ENCODE measurements at regions not wholly inside any gene's neighbourhood (a gene's known extent, or its start where the extent isn't known, plus 50 kb on each side); places are given as distances from the start of the nearest gene placed in this dataset.

DNA sequence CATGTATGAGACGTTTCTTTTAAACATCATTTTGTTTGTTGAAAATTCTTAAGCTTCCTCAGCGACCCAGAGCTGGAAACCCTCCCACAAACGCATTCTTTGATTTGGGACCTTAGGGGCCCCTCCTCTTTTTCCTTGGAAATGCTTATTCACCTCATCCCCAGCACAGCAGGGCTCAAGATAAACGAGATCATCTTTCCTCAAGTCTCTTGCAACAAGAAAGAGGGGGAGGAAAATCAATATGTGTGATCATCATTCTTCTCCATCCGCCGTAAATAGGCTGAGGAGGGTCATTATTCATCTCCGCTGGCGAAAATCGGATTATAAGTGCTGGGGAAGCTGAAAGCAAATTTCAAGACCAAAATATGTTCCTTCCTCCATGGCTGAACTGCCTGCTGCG lies 1415.2 kb downstream of the AACS start:
- Histone ChIP-seq H3K4me3 (no peak overlapping the region), H3K27ac (no peak overlapping the region)

DNA sequence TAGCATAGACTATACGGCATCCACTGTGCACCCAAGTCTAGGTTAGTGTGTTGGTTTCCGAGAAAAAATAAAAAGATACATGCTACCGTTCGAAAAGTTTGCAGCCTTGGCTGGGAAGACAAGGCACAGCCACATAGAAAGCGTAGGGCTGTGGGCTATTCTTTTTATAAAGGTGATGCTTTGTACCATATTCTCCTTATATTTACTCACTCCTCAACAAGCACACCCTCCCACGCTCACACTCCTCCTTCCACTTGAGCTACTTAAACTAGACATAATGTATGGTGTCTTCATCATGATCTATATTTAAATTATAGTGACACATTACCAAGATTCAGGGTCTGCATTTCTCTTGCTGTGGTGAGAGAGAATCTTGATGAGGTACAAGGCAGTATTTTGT lies 1416.5 kb downstream of the AACS start:
- no peak overlapping the region for H3K27ac ChIP-seq
- H3K4me3 ChIP-seq, result no peak overlapping the region

DNA sequence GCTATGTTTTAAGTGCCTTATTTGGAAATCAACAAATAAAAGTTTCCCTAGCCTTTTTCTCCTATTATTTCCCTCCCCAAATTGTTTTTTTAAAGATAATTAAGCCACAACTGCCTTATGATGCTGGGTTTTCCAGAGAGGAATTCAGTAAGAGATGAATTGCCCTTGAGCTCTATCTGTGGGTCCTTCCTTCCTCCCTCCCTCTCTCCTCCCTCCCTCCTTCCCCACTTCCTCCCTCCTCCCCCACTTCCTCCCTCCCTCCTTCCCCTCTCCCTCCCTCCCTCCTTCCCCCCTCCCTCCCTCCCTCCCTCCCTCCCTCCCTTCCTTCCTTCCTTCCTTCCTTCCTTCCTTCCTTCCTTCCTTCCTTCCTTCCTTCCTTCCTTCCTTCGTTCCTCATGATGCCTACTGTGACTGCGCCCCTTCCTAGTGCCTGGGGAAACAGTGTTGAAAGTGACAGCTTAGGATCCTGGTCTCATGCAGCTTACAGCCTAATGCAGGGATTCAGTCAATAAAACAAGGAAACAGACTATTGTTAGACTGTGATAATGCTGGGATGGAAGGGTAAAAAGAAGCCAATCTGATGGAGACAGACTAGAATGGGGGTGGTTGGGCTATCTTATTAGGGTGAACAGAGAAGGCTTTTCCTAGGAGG lies 1417.1 kb downstream of the AACS start:
- Histone ChIP-seq H3K4me3 (no peak overlapping the region), H3K27ac (peak overlapping the region in 3 of 21 experiments; percentile 28 to 71 (median 44))

DNA sequence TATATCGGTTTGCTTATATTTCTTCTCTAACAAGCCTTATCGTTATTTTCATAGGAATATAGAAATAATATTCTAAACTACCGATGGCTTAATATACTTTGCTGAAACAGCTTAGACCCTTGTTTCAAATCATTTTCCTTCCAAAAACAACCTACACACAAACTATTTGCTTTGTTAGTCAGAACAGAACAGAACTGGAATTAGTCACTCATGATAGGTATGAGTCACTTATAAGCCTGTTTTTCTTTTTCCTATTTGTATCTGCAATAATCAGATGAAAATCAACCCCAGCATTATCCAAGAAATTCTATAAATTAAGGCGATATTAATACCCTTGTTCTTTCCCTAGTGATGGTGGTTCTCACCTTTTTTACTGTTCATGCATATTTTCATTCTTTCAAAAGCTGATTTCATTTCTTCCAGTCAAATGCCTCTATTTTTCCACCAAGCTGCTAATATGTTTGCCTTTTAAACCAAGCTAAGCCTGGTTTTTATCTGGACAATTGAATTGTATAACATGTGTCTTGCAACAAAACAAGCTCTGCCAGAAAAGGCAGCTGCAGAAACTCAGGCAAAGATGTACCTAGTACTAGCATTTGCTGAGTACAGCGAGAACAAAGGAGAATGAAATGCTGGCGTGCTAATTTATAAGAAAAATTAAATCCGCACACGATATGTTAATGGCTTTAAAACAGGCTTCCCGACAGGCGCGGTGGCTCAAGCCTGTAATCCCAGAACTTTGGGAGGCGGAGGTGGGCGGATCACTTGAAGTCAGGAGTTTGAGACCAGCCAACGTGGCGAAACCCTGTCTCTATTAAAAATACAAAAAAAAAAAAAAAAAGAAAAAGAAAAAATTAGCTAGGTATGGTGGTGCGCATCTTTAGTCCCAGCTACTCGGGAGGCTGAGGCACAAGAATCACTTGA lies 1418.2 kb downstream of the AACS start:
- H3K27ac ChIP-seq, result peak overlapping the region in 2 of 21 experiments; percentile 23 to 44
- no peak overlapping the region for H3K4me3 ChIP-seq

DNA sequence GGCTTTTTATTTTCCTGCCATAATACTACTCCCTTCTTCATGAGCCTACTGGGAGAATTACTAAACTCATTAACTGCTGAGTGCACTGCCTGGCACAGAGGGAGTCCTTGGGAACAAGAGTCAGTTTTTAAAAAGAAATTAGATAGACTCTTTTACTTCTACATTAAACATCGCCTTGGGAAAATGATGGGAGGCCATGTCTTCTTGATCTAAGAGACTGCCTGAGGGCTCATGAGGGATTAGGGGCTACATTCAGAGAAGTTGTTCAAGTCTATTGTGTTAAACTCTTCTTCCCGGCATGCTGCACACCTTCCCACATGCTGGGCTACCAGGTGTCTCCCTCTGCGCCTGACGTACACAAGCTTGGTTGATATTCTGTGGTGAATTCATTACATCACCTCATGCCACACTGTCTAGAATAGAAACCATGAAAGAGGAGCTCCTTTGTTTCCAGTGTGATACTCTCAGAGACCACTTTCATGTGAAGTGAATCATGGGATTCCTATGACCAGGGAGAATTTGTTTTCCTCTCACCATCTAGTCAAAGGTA lies 1422.3 kb downstream of the AACS start:
- H3K27ac ChIP-seq, result no peak overlapping the region
- H3K4me3 ChIP-seq, result no peak overlapping the region

DNA sequence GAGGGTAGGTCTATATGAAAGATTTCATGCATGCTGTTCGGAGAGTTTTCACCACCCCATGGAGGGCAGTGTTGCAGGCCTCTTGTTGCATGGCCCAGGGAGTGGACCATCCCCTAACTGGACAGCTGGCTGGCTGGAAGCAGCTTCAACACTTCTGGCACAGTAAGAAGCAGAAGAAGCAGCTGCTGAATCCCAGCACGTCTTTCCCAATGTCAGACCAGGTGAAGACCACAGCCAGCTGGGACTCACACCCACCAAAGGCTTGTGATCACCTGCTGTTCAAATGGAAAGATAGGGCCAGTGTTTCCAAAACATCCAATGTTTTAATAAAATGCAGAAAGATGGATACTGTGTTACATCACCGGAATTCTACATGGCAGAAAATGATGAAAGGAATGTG lies 1423.6 kb downstream of the AACS start:
- no peak overlapping the region for H3K27ac ChIP-seq
- no peak overlapping the region for H3K4me3 ChIP-seq

DNA sequence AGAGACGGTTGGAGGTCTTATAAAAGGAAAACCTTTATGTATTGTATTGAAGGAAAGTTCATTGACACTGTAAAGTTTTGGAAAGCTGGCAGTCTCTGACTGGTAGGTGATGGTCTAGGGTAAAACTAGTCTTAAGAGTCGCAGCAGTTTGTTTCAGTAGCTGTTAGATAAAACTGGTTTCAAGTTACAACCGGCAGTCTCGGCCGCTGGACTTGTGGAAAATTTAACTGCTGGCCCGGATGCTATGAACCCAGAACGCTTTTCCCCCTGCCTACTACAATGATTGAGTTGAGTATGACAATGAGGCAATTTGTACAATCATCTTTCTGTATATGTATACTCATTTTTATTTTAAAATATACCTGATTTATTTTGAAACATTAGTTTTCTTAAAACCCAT lies 1426.9 kb downstream of the AACS start:
- Histone ChIP-seq H3K4me3 (no peak overlapping the region), H3K27ac (no peak overlapping the region)

DNA sequence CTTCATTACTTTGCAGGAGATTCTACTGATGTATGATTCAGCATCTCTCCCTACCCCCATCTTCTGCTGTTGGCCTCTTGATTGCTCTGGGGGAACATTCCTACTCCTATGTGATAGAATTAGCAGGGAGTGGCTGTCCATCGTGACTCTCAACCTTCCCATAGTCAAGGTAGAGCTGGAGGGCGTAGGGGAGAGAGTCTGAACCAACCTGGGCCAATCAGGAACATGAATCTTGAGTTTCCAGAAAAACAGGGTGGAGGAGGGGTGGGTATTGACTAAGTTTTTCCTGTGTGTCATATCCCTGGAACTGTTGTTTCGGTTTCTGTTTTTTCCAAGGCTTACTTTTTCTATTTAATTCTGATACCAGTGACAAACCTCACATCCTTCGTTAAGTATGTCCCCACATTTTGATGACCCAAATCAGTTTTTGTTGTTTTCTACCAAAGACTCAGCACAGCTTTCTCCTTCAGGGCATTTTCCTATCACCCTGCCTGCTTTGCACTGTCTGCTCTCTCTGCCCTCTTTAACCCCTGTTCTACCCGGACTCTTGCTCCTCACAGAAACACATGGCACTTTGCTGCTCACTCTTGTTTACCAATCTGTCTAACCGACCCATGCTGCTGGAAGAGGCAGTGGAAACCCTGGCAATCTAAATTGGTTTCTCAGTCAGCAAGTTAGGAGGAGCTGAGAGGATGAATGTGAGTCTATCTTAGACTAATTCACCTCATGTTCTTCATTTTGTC lies 1428.3 kb downstream of the AACS start:
- no peak overlapping the region for H3K4me3 ChIP-seq
- H3K27ac ChIP-seq, result peak overlapping the region in 1 of 21 experiments; percentile 19

DNA sequence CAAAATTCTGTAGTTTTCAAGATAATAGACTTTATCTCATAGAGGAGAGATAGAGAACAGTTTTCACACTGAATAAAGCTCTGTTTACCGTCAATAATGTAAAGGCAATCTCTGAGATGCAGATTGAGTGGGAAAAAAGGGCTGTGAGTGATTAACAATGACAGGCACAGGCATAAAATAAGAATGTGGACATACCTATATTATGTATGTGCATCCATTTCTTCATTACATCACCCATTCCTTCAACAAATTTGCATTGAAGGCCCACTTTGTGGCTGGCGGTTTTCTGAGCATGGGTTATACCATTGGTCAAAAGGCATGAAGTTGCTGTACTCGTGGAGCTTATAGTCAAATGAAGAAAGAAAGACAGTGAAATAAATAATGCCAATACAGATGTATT lies 1431.0 kb downstream of the AACS start:
- no peak overlapping the region for H3K4me3 ChIP-seq
- H3K27ac ChIP-seq, result no peak overlapping the region

DNA sequence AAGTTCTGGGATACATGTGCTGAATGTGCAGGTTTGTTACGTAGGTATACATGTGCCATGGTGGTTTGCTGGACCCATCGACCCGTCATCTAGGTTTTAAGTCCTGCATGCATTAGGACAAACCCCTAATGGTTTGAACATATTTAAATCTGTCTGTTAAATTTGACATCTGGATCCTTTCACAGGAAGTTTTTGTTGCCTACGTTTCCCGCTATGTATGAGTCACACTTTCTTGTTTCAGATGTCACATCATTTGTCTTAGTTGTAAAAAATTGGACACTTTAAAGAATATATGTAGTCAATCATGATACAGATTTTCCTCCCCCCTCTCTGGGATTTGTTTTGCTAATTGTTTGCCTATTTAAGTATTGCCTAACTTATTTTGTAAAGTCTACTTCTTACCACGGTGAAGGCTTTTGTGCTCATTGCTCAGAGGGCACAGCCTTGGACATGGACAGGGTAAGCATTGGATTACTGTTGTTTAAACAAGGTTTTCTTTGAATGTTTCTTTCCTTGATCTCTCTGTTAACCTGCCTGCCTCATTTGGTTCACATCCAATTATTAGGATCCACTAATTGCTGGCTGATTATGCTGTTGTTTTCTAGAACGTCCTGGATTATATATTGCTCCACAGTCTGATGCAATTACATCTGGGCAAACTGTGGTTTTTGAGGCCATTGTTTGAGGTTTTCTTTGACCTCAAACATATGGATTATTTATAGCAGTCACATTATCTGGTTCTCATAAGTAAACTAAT lies 1441.4 kb downstream of the AACS start:
- Histone ChIP-seq H3K27ac (no peak overlapping the region), H3K4me3 (no peak overlapping the region)

DNA sequence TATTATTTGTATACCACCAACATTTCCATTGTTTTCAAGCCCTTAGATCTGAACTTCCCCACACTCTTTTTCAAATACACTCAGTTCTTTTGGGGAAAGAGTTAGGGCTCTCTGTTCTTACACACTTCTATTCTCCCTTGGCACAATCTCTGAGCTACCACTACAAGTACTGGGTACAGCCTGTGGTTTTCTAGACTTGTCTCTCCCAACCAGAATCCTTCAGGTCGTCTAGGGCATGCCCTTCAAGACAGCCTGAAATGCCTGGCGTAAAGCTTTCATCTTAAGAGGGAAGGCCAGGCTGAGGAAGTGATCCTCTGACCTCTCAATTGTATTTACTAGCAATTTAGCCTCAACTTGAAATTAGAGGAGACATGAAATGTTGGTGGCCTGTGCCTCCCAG lies 1442.0 kb downstream of the AACS start:
- no peak overlapping the region for H3K4me3 ChIP-seq
- no peak overlapping the region for H3K27ac ChIP-seq

DNA sequence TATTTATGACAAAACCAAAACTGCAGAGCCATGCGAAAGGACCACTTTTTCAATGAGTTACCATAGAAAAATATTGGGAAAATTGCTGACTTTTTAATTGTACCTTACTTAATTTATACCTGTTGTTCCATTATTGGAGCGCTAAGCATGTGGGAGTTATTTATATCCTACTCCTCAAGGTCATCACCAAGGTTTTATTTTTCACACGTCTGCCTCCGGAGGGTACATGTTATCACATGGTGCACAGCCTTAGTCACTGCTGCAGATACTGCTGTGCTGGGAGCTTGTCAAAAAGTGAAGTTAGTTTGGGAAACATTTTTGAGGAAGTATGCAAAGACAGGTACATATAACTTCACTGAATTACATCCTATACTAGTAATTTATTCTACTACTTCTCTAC lies 1444.3 kb downstream of the AACS start:
- Histone ChIP-seq H3K27ac (no peak overlapping the region), H3K4me3 (no peak overlapping the region)

DNA sequence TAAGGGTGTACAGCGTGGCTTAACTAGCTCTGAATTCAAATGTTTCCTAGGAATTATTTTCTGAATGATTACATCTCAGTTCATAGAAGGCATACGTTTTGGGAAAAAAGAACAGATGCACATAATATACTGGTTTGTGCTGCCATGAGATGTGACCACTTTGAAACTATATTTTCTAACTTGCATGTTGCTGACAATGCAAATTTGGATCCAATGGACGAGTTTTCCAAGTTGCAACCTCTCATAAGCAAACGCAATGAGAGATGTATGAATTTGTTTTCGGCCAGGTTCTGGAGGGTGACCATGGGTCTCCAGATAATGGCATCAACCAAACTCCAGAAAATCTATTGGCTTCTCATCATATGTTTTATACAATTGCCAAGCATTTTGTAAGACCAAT lies 1445.4 kb downstream of the AACS start:
- H3K4me3 ChIP-seq, result no peak overlapping the region
- no peak overlapping the region for H3K27ac ChIP-seq

DNA sequence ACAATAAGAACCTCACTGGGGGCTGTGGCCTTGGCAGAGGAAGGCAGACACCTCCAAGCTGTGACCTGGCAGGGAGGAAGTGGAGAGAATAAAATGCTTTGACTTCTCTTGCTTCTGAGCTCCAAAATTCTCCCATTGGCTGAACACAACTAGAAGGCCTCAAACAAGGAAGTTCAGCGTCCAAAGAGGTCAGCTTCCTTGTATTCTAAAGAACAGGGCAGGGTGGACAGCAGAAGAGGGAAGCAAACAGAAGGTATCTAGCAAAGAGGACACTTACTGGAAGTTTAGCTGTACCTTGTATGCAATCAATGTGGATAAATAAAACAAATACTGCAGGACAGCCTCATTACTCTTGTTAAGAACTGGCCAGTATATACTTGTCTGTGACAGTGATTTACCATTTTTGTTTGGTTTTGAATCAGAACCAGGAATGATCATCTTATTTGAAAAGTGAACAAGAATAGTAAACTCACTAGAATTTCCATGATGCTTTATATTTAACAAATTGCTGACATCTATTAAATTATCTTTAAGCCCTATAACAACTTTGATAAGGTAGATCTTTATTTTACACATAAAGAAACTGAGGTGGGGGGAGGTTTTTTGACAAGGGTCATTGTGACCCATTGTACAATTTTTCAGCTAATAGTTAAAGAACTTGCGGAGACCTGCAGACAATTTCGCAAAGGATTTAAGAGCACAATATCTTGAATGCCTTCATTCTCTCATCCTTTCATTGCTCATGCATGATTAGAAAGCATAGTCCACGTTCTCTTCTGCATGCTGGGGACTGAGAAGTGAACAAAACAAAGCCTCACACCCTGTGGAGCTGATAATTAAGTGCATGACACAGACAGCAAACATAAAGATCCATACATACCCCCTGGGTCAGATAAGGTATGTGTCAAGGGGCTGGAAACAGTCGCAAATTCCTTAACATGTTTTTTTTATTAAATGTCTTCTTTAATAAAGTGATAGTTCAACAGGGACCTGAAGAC lies 1448.0 kb downstream of the AACS start:
- no peak overlapping the region for H3K4me3 ChIP-seq
- no peak overlapping the region for H3K27ac ChIP-seq

DNA sequence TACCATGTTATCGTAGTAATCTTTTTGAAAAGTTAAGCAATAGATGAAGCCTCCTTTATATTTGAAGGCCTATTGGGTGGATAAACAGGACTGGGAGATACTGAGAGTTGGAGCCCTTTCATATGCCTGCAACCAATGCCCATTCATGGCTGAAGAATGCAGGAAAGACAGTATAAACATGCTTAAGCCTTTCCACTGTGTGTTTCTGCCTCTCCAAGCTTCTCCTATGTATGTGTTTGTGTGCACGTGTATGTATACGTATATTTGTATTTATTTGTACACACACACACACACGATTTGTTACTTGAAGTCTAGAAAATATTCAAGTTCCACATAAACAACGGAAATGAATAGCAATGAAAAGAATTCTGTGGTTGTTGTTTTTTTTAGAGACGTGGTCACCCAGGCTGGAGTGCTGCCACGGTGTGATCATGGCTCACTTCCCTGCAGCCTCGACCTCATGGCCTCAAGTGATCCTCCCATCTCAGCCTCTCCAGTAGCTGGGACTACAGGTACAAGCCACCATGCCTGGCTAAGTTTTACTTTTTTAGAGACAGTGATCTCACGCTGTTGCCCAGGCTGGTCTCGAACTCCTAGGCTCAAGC lies 1453.5 kb downstream of the AACS start:
- Histone ChIP-seq H3K27ac (no peak overlapping the region), H3K4me3 (no peak overlapping the region)

DNA sequence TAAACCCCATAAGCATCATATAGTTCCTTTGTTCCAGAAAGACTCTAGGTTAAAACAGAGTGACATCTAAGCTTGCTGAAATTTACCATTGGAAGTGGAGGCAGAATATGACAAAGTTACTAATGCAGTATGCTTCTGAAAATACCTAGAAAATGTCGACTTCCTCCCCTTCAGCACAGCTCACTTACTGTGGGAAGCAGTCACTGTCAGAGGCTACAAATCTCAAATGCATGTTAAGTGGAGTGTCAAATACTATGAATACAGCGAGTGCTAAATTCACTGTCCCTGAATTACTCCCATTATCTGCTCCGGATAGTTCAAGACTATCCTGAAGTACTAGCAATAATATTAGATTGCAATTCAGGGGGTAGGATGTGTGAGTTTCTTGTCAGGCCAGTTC lies 1454.6 kb downstream of the AACS start:
- Histone ChIP-seq H3K27ac (no peak overlapping the region), H3K4me3 (no peak overlapping the region)

DNA sequence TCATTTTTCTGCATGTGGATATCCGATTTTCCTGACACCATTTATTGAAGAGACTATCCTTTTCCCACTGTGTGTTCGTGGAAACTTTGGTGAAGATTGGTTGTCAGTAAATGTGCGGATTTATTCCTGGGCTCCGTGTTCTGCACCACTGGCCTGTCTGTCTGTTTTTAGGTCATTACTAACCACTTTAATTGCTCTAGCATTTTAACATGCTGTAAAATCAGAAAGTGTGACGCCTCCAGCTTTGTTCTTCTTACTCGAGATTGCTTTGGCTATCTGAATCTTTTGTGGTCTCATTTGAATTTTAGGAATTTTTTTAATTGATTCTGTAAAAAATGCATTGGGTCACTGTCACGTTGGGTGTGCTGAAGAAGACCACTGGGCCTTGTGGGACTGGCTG lies 1458.7 kb downstream of the AACS start:
- Histone ChIP-seq H3K27ac (no peak overlapping the region), H3K4me3 (no peak overlapping the region)

DNA sequence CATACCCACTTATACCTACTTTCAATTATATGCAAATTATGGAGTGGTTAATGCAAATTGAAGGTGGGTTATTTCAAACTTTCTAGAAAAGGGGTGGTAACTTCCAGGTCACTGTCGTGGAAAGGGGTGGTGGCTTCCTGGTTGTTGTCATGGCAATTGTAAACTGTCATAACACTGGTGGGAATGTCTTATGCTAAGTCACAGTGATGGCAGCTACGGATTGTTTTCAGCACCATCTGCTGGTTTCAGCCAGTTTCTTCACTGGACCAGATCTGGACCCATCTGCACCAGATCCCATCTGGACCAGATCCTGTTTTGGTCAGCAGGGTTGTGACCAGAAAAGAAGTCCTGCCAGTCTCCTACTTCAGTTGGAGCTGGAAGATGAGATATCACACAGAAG lies 1469.3 kb downstream of the AACS start:
- no peak overlapping the region for H3K4me3 ChIP-seq
- H3K27ac ChIP-seq, result no peak overlapping the region

Measured in skin epidermis (tissue), 12 donors.